HepG2 (cell line): ENCODE measurements at regions not wholly inside any gene's neighbourhood (a gene's known extent, or its start where the extent isn't known, plus 50 kb on each side); places are given as distances from the start of the nearest gene placed in this dataset.
A peak's percentile ranks its signal among the peaks of the same experiment; 100 is the strongest.

Experiments
- AHDC1 ChIP-seq: sonication (generic); formaldehyde crosslinking; IDR thresholded peaks from 2 replicates; pipeline ENCODE4 v1.5.1; 2020; ENCODE audit warnings: mild to moderate bottlenecking, missing genetic modification reagents, borderline replicate concordance
- CCAR2 ChIP-seq: fragments of 200-400 bp; formaldehyde crosslinking; optimal IDR thresholded peaks from 2 replicates; pipeline ENCODE3; 2018; ENCODE audit warnings: low read depth, mild to moderate bottlenecking, low read length, moderate library complexity
- GRHL1 ChIP-seq: sonication (generic); formaldehyde crosslinking; conservative IDR thresholded peaks from 2 replicates; pipeline ENCODE4 v1.8.0; 2022; ENCODE audit warnings: missing genetic modification reagents
- KLF16 ChIP-seq, 2 experiments: sonication (generic) in 1 of 2; formaldehyde crosslinking in 1 of 2; IDR thresholded peaks; 2 replicates each; pipeline versions ENCODE4 v1.6.1 to v1.8.0; 2016 to 2023; ENCODE audit warnings: missing genetic modification reagents in 2 of 2, missing compliant biosample characterization in 1 of 2
- MEIS1 ChIP-seq: sonication (generic); formaldehyde crosslinking; IDR thresholded peaks from 2 replicates; pipeline ENCODE4 v1.9.0; 2021; ENCODE audit warnings: mild to moderate bottlenecking, missing genetic modification reagents, moderate library complexity, borderline replicate concordance
- NCOA5 ChIP-seq: sonication (generic); formaldehyde crosslinking; IDR thresholded peaks from 2 replicates; pipeline ENCODE4 v1.4.0; 2020; ENCODE audit warnings: missing genetic modification reagents
- RCOR2 ChIP-seq: IDR thresholded peaks from 2 replicates; pipeline ENCODE4 v1.6.1; 2016; ENCODE audit warnings: missing biosample characterization, missing genetic modification reagents
- SRSF4 ChIP-seq: fragments of 200-400 bp; formaldehyde crosslinking; IDR thresholded peaks from one replicate; pipeline ENCODE4 v1.6.1; 2018; ENCODE audit warnings: mild to moderate bottlenecking, low read depth, low read length, moderate library complexity; ENCODE audit not compliant: poor library complexity, severe bottlenecking
- ZMYM3 ChIP-seq: sonication (generic); formaldehyde crosslinking; IDR thresholded peaks from 2 replicates; pipeline ENCODE4 v1.5.1; 2020; ENCODE audit warnings: mild to moderate bottlenecking, missing genetic modification reagents
- ZNF333 ChIP-seq: sonication (generic); formaldehyde crosslinking; IDR thresholded peaks from 2 replicates; pipeline ENCODE4 v1.4.0; 2020; ENCODE audit warnings: mild to moderate bottlenecking, missing genetic modification reagents, borderline replicate concordance
- ZNF350 ChIP-seq: sonication (generic); formaldehyde crosslinking; IDR thresholded peaks from 2 replicates; pipeline ENCODE4 v1.4.0; 2020; ENCODE audit warnings: mild to moderate bottlenecking, low read depth, missing genetic modification reagents, borderline replicate concordance
- ZNF749 ChIP-seq: sonication (generic); formaldehyde crosslinking; IDR thresholded peaks from 2 replicates; pipeline ENCODE4 v1.8.0; 2022; ENCODE audit warnings: mild to moderate bottlenecking, missing genetic modification reagents, moderate library complexity, borderline replicate concordance
- ZNF883 ChIP-seq: sonication (generic); formaldehyde crosslinking; IDR thresholded peaks from 2 replicates; pipeline ENCODE4 v1.5.1; 2020; ENCODE audit warnings: mild to moderate bottlenecking, missing genetic modification reagents; ENCODE audit errors: not compliant biosample characterization
- TF ChIP-seq, protein P1 (sequence below): sonication (generic); formaldehyde crosslinking; IDR thresholded peaks from 2 replicates; pipeline ENCODE4 v1.5.0; 2020; ENCODE audit warnings: mild to moderate bottlenecking, missing genetic modification reagents, borderline replicate concordance
- TF ChIP-seq, protein P2 (sequence below): IDR thresholded peaks from 2 replicates; pipeline ENCODE4 v1.6.1; 2016; ENCODE audit warnings: control low read depth

DNA sequence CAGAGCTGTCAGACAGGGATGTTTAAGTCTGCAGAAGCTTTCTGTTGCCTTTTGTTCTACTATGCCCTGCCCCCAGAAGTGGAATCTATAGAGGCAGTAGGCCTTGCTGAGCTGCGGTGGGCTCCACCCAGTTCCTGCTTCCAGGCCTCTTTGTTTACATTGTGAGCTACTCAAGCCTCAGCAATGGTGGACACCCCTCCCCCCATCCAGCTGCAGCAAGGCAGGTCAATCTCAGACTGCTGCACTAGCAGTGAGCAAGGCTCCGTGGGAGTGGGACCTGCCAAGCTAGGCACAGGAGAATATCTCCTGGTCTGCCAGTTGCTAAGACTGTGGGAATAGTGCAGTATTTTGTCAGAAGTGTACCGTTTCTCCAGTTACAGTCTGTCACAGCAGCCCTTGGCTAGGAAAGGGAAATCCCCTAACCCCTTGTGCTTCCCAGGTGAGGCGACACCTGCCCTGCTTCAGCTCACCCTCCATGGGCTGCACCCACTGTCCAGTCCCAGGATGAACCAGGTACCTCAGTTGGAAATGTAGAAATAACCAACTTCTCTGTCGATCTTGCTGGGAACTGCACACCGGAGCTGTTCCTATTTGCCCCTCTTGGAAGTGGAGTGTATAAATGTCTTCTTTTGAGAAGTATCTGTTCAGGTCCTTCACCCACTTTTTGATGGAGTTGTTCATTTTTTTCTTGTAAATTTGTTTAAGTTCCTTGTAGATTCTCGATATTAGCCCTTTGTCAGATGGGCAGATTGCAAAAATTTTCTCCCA lies 213.5 kb upstream of the SLC38A2 start (continued):
- TF ChIP-seq, protein P1, sequence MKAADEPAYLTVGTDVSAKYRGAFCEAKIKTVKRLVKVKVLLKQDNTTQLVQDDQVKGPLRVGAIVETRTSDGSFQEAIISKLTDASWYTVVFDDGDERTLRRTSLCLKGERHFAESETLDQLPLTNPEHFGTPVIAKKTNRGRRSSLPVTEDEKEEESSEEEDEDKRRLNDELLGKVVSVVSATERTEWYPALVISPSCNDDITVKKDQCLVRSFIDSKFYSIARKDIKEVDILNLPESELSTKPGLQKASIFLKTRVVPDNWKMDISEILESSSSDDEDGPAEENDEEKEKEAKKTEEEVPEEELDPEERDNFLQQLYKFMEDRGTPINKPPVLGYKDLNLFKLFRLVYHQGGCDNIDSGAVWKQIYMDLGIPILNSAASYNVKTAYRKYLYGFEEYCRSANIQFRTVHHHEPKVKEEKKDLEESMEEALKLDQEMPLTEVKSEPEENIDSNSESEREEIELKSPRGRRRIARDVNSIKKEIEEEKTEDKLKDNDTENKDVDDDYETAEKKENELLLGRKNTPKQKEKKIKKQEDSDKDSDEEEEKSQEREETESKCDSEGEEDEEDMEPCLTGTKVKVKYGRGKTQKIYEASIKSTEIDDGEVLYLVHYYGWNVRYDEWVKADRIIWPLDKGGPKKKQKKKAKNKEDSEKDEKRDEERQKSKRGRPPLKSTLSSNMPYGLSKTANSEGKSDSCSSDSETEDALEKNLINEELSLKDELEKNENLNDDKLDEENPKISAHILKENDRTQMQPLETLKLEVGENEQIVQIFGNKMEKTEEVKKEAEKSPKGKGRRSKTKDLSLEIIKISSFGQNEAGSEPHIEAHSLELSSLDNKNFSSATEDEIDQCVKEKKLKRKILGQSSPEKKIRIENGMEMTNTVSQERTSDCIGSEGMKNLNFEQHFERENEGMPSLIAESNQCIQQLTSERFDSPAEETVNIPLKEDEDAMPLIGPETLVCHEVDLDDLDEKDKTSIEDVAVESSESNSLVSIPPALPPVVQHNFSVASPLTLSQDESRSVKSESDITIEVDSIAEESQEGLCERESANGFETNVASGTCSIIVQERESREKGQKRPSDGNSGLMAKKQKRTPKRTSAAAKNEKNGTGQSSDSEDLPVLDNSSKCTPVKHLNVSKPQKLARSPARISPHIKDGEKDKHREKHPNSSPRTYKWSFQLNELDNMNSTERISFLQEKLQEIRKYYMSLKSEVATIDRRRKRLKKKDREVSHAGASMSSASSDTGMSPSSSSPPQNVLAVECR (CRISPR knock-in tag), result no peak
- TF ChIP-seq, protein P2, sequence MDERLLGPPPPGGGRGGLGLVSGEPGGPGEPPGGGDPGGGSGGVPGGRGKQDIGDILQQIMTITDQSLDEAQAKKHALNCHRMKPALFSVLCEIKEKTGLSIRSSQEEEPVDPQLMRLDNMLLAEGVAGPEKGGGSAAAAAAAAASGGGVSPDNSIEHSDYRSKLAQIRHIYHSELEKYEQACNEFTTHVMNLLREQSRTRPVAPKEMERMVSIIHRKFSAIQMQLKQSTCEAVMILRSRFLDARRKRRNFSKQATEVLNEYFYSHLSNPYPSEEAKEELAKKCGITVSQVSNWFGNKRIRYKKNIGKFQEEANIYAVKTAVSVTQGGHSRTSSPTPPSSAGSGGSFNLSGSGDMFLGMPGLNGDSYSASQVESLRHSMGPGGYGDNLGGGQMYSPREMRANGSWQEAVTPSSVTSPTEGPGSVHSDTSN (CRISPR knock-in tag), result no peak
- TF ChIP-seq KLF16 (CRISPR knock-in tag; IDR thresholded peaks at IDR 0.05), result peak in 1 of 2 experiments; percentile 62; a peak in 1 of 4 replicates
- no peak for TF ChIP-seq CCAR2
- peak; percentile 63; the same call in 1 of the 2 replicates for TF ChIP-seq AHDC1 (CRISPR knock-in tag)
- TF ChIP-seq ZNF749 (CRISPR knock-in tag), result no peak
- peak; percentile 54; the same call in 1 of the 2 replicates for TF ChIP-seq ZNF350 (CRISPR knock-in tag)
- no peak for TF ChIP-seq SRSF4
- no peak for TF ChIP-seq NCOA5 (CRISPR knock-in tag)
- TF ChIP-seq GRHL1 (CRISPR knock-in tag), result no peak
- no peak for TF ChIP-seq ZNF883 (CRISPR knock-in tag)
- TF ChIP-seq RCOR2, result peak; percentile 70; the same call in 1 of the 2 replicates
- peak; percentile 46; the same call in 1 of the 2 replicates for TF ChIP-seq MEIS1
- TF ChIP-seq ZMYM3 (CRISPR knock-in tag), result peak; percentile 77
- no peak for TF ChIP-seq ZNF333 (CRISPR knock-in tag)
